ENCODE measurements at regions not wholly inside any gene's neighbourhood (a gene's known extent, or its start where the extent isn't known, plus 50 kb on each side); places are given as distances from the start of the nearest gene placed in this dataset.

- no peaks in the 10 kb centered on the region for H3K9me3 ChIP-seq (replicated peaks; ENCODE audit: control insufficient read depth, insufficient read depth, low read depth, low read length)
- H3K9ac ChIP-seq (ENCODE audit: insufficient read depth in 1 of 2, low read depth in 2 of 2, low read length in 2 of 2), result no peak overlapping the region
- intact Hi-C loops (cut with micrococcal nuclease) (no loop called here), in situ Hi-C loops (cut with MboI) (no loop called here)
- H3K4me3 ChIP-seq, result no peak overlapping the region
- no peaks in the 10 kb centered on the region for H3K4me1 ChIP-seq (replicated peaks in 1 of 2; ENCODE audit: control insufficient read depth in 2 of 2, insufficient read depth in 2 of 2, low read length in 2 of 2)
- H2AFZ ChIP-seq (ENCODE audit: low read depth, low read length), result no peak overlapping the region
- no peaks in the 10 kb centered on the region for H4K20me1 ChIP-seq (replicated peaks; ENCODE audit: control insufficient read depth, insufficient read depth, low read length)
- BruUV-seq (replicated peaks), result no TSS peak
- FAIRE-seq (no peak), ATAC-seq (no peak), DNase-seq (ENCODE audit: extremely low read depth in 1 of 4, low spot score in 3 of 4) (no peak)
- 2% methylated on average over 11 of the region's 11 CpGs for WGBS (ENCODE audit: insufficient coverage, low coverage, missing lambda C conversion rate)
- H3K4me2 ChIP-seq (ENCODE audit: insufficient read depth, low read length), result no peak overlapping the region
- TF ChIP-seq SRSF3 (IDR thresholded peaks at IDR 0.05; ENCODE audit: insufficient read depth, low read length), result no peak
- TF ChIP-seq RBM22 (IDR thresholded peaks at IDR 0.05; ENCODE audit: low read depth, low read length, poor library complexity, severe bottlenecking), result no peak
- no peak for TF ChIP-seq SMAD3 (CRISPR knock-in tag; conservative IDR thresholded peaks at IDR 0.05)
- no peak for TF ChIP-seq ARNT (IDR thresholded peaks at IDR 0.05)
- TF ChIP-seq POLR2AphosphoS5 (IDR thresholded peaks at IDR 0.05; ENCODE audit: control insufficient read depth, insufficient read depth, low read depth, low read length), result no peak
- no peak for TF ChIP-seq ZNF232 (CRISPR knock-in tag; IDR thresholded peaks at IDR 0.05)
- TF ChIP-seq LEF1 (IDR thresholded peaks at IDR 0.05), result no peak
- TF ChIP-seq SMARCC2 (IDR thresholded peaks at IDR 0.05; ENCODE audit: low read depth), result no peak
- no peak for TF ChIP-seq FOXO4 (CRISPR knock-in tag; IDR thresholded peaks at IDR 0.05)
- TF ChIP-seq ZNF740 (CRISPR knock-in tag; IDR thresholded peaks at IDR 0.05), result no peak
- TF ChIP-seq ZNF740 (tag; IDR thresholded peaks at IDR 0.05), result no peak
- no peak for TF ChIP-seq ZC3H8 (IDR thresholded peaks at IDR 0.05)
- no peak for TF ChIP-seq PBX2 (CRISPR knock-in tag; IDR thresholded peaks at IDR 0.05; ENCODE audit: low read depth)
- no peak for TF ChIP-seq PBX2 (tag; conservative IDR thresholded peaks at IDR 0.05; ENCODE audit: low read depth)
- no peak for TF ChIP-seq MTA2 (IDR thresholded peaks at IDR 0.05; ENCODE audit: low read depth)
- TF ChIP-seq HNRNPUL1 (IDR thresholded peaks at IDR 0.05; ENCODE audit: low read length), result no peak
- CTCF ChIA-PET (ENCODE audit: low intra/inter-chr PET ratio), result no interaction called here
- no peaks in the 10 kb centered on the region for H3K79me2 ChIP-seq (ENCODE audit: control insufficient read depth, insufficient read depth, low read length)
- no peak overlapping the region for H3K27ac ChIP-seq (ENCODE audit: extremely low read depth, low read depth, low read length)
- no peaks in the 10 kb centered on the region for H3K36me3 ChIP-seq (ENCODE audit: control insufficient read depth, insufficient read depth, low read length)
- no peaks in the 10 kb centered on the region for H3K9me1 ChIP-seq (ENCODE audit: control insufficient read depth, insufficient read depth, low read length)
- POLR2A ChIA-PET, result no interaction called here
- H3K27me3 ChIP-seq (ENCODE audit: control insufficient read depth in 2 of 2, insufficient read depth in 2 of 2, low read length in 2 of 2), result peaks cover 4 to 9% of the 10 kb centered on the region in 2 experiments; a peak in 3 of 5 replicates
Measured at GRCh38 chr12:24198936-24199671, 249.6 kb upstream of the SOX5 start.
